B cell (primary cell): ENCODE measurements at regions not wholly inside any gene's neighbourhood (a gene's known extent, or its start where the extent isn't known, plus 50 kb on each side); places are given as distances from the start of the nearest gene placed in this dataset.

ENCODE experiments used
- ATAC-seq: fragments of 200-7000 bp; cut with Tn5 transposase; one replicate; pipeline ENCODE4 v1.10.0; 2021; ENCODE audit warnings: low read depth, mild to moderate bottlenecking, moderate number of reproducible peaks, moderate library complexity
- CTCF ChIA-PET: fragments of 350-600 bp; sonication (Branson Sonifier 250); formaldehyde crosslinking; loops from one replicate; lab custom pipeline; 2021; ENCODE audit warnings: antibody characterized with exemption, inconsistent platforms; lab: Charles Lee
- POLR2A ChIA-PET: fragments of 350-600 bp; sonication (Branson Sonifier 250); formaldehyde crosslinking; loops from one replicate; lab custom pipeline; 2021; ENCODE audit warnings: antibody characterized with exemption; lab: Charles Lee
- DNase-seq: peaks from one replicate; pipeline ENCODE4 v3.0.0; 2013
- H2AFZ ChIP-seq: 2 replicates; pipeline ENCODE4 v1.6.1; 2012; ENCODE audit warnings: mild to moderate bottlenecking, low read depth, low read length; ENCODE audit not compliant: insufficient read depth, poor library complexity, severe bottlenecking
- H3K27ac ChIP-seq, 2 donors: 1 replicate in 1 of 2; 2 replicates in 1 of 2; pipeline ENCODE4 v1.5.1; 2012 to 2013; ENCODE audit warnings: low read length in 2 of 2, mild to moderate bottlenecking in 2 of 2, moderate library complexity in 1 of 2
- H3K27me3 ChIP-seq, 4 experiments: fragments of 200-600 bp in 1 of 4; sonication (generic) in 1 of 4; replicated peaks in 1 of 4; 1 replicate in 2 of 4; 2 replicates in 2 of 4; pipeline versions ENCODE4 v1.6.1 to v1.7.0; 2013 to 2016; ENCODE audit warnings: low read length in 3 of 4, mild to moderate bottlenecking in 2 of 4, mixed read lengths in 1 of 4, moderate library complexity in 1 of 4; ENCODE audit not compliant: insufficient read depth in 4 of 4, control insufficient read depth in 3 of 4; ENCODE audit errors: control extremely low read depth in 1 of 4
- H3K36me3 ChIP-seq, 2 experiments: replicated peaks in 1 of 2; 1 replicate in 1 of 2; 2 replicates in 1 of 2; pipeline versions ENCODE4 v1.6.1 to v1.7.1; 2013; ENCODE audit warnings: low read length in 1 of 2; ENCODE audit not compliant: insufficient read depth in 2 of 2, control insufficient read depth in 1 of 2; ENCODE audit errors: control extremely low read depth in 1 of 2, extremely low read depth in 1 of 2
- H3K4me1 ChIP-seq, 2 donors: fragments of 200-600 bp in 1 of 2; sonication (generic) in 1 of 2; 1 replicate in 1 of 2; 2 replicates in 1 of 2; pipeline versions ENCODE4 v1.5.1 to v1.6.1; 2013 to 2017; ENCODE audit warnings: low read length in 2 of 2; ENCODE audit not compliant: control insufficient read depth in 2 of 2, insufficient read depth in 2 of 2
- H3K4me2 ChIP-seq: replicated peaks from 2 replicates; pipeline ENCODE3; 2012; ENCODE audit warnings: mild to moderate bottlenecking, low read depth, low read length; ENCODE audit not compliant: poor library complexity, severe bottlenecking
- H3K4me3 ChIP-seq, 5 experiments: fragments of 200-600 bp in 1 of 5; sonication (generic) in 1 of 5; 1 replicate in 3 of 5; 2 replicates in 2 of 5; pipeline versions ENCODE4 v1.5.1 to v1.7.0; 2011 to 2016; ENCODE audit warnings: low read length in 4 of 5, mild to moderate bottlenecking in 4 of 5, low read depth in 2 of 5, control low read depth in 1 of 5, moderate library complexity in 1 of 5; ENCODE audit not compliant: insufficient read depth in 1 of 5; ENCODE audit errors: control extremely low read depth in 1 of 5, extremely low read depth in 1 of 5
- H3K79me2 ChIP-seq: fragments of 200-600 bp; sonication (generic); one replicate; pipeline ENCODE4 v1.6.0; 2016; ENCODE audit warnings: low read length; ENCODE audit not compliant: control insufficient read depth, insufficient read depth
- H3K9ac ChIP-seq: fragments of 200-600 bp; sonication (generic); 2 replicates; pipeline ENCODE4 v1.6.1; 2017; ENCODE audit warnings: mild to moderate bottlenecking, low read length, moderate library complexity
- H3K9me3 ChIP-seq, 3 donors: one replicate each; pipeline versions ENCODE4 v1.6.1 to v1.7.1; 2013; ENCODE audit warnings: low read length in 2 of 3; ENCODE audit not compliant: control insufficient read depth in 2 of 3, insufficient read depth in 1 of 3; ENCODE audit errors: control extremely low read depth in 1 of 3
- H4K20me1 ChIP-seq: 2 replicates; pipeline ENCODE4 v1.6.0; 2012; ENCODE audit warnings: mild to moderate bottlenecking, low read length; ENCODE audit not compliant: insufficient read depth, control insufficient read depth, poor library complexity, severe bottlenecking
- H3K27ac Mint-ChIP-seq: one replicate; pipeline ENCODE4 v1.8.0; 2021; ENCODE audit warnings: mixed read lengths
- H3K27me3 Mint-ChIP-seq: one replicate; pipeline ENCODE4 v1.8.0; 2021; ENCODE audit warnings: mixed read lengths
- H3K4me1 Mint-ChIP-seq: one replicate; pipeline ENCODE4 v1.8.0; 2021; ENCODE audit warnings: mixed read lengths
- H3K4me3 Mint-ChIP-seq: one replicate; pipeline ENCODE4 v1.8.0; 2021; ENCODE audit warnings: mixed read lengths
- H3K9me3 Mint-ChIP-seq: one replicate; pipeline ENCODE4 v1.8.0; 2022; ENCODE audit warnings: mixed read lengths; ENCODE audit not compliant: insufficient read depth
- CTCF ChIP-seq: fragments of 200-600 bp; IDR thresholded peaks from one replicate; pipeline ENCODE4 v1.8.0; 2022; ENCODE audit warnings: antibody characterized with exemption, mild to moderate bottlenecking
- EZH2 ChIP-seq: IDR thresholded peaks from 2 replicates; pipeline ENCODE4 v1.6.1; 2012; ENCODE audit warnings: borderline replicate concordance, low read depth, mild to moderate bottlenecking, moderate library complexity, low read length; ENCODE audit not compliant: insufficient read depth, poor library complexity, severe bottlenecking
- WGBS: methylation state at CpG from one replicate; pipeline ENCODE4 v1.1.5; 2013; ENCODE audit warnings: missing lambda C conversion rate; ENCODE audit not compliant: insufficient coverage; 5-methylcytosine and 5-hydroxymethylcytosine counted together
- intact Hi-C: fragments of 100-400 bp; cut with micrococcal nuclease; formaldehyde crosslinking; loops from one replicate; pipeline ENCODE4 v1.10.0; 2022

GRCh38 chr6:133778414-133779130 is 110.3 kb upstream of the TCF21 start:
- no peak overlapping the region for H3K27ac ChIP-seq
- H3K4me1 ChIP-seq, result no peaks in the 10 kb centered on the region
- H4K20me1 ChIP-seq, result no peaks in the 10 kb centered on the region
- no peak overlapping the region for H3K27ac Mint-ChIP-seq
- H3K36me3 ChIP-seq, result no peaks in the 10 kb centered on the region
- H2AFZ ChIP-seq, result no peak overlapping the region
- H3K4me1 Mint-ChIP-seq, result no peaks in the 10 kb centered on the region
- WGBS, result no CpG with 5 or more reads among the region's 2 CpGs
- no peak for ATAC-seq
- DNase-seq, result no peak
- H3K4me3 Mint-ChIP-seq, result no peak overlapping the region
- no peaks in the 10 kb centered on the region for H3K27me3 Mint-ChIP-seq
- H3K4me3 ChIP-seq, result no peak overlapping the region
- TF ChIP-seq CTCF (no peak), EZH2 (no peak)
- no peaks in the 10 kb centered on the region for H3K9me3 ChIP-seq
- POLR2A ChIA-PET, result no interaction called here
- H3K9ac ChIP-seq, result no peak overlapping the region
- peaks cover 3% of the 10 kb centered on the region for H3K9me3 Mint-ChIP-seq
- intact Hi-C loops, result no loop called here
- CTCF ChIA-PET, result no interaction called here
- no peaks in the 10 kb centered on the region for H3K27me3 ChIP-seq
- no peaks in the 10 kb centered on the region for H3K79me2 ChIP-seq
- no peak overlapping the region for H3K4me2 ChIP-seq

- WGBS, result 75% methylated on average over 1 of the region's 2 CpGs
- intact Hi-C loops, result no loop called here
- CTCF ChIA-PET, result no interaction called here
Observed at GRCh38 chr6:133779916-133780695, 108.8 kb upstream of the TCF21 start.

More at GRCh38 chr6:133779916-133780695, 108.8 kb upstream of the TCF21 start:
- H3K27ac Mint-ChIP-seq, result no peak overlapping the region
- no peak overlapping the region for H3K4me3 Mint-ChIP-seq
- no peak for TF ChIP-seq CTCF
- no peak for TF ChIP-seq EZH2
- no peaks in the 10 kb centered on the region for H3K27me3 ChIP-seq
- H3K9me3 ChIP-seq, result no peaks in the 10 kb centered on the region
- no peaks in the 10 kb centered on the region for H3K9me3 Mint-ChIP-seq
- no peak overlapping the region for H3K4me3 ChIP-seq
- ATAC-seq (no peak), DNase-seq (no peak)
- H2AFZ ChIP-seq, result no peak overlapping the region
- H3K4me1 ChIP-seq, result no peaks in the 10 kb centered on the region
- POLR2A ChIA-PET, result no interaction called here
- no peaks in the 10 kb centered on the region for H3K36me3 ChIP-seq
- H3K4me2 ChIP-seq, result no peak overlapping the region
- H3K4me1 Mint-ChIP-seq, result no peaks in the 10 kb centered on the region
- no peak overlapping the region for H3K27ac ChIP-seq
- no peaks in the 10 kb centered on the region for H3K79me2 ChIP-seq
- no peak overlapping the region for H3K9ac ChIP-seq
- no peaks in the 10 kb centered on the region for H3K27me3 Mint-ChIP-seq
- H4K20me1 ChIP-seq, result no peaks in the 10 kb centered on the region
